Lower leg skin (tissue), 4 donors: ENCODE measurements at regions not wholly inside any gene's neighbourhood (a gene's known extent, or its start where the extent isn't known, plus 50 kb on each side); places are given as distances from the start of the nearest gene placed in this dataset.

Experiments
- DNase-seq, 2 donors: peaks; one replicate each; pipeline ENCODE4 v3.0.0-alpha.2; 2019; ENCODE audit warnings: low spot score in 2 of 2
- H3K4me3 ChIP-seq: fragments of 200-600 bp; sonication (generic); 2 replicates; pipeline ENCODE4 v1.5.1; 2017; ENCODE audit warnings: mild to moderate bottlenecking, low read depth; ENCODE audit not compliant: poor library complexity, severe bottlenecking
- POLR2A ChIP-seq, 2 donors: fragments of 450-650 bp; IDR thresholded peaks; one replicate each; pipeline ENCODE4 v1.6.1; 2016 to 2017; ENCODE audit warnings: antibody characterized with exemption in 2 of 2, mild to moderate bottlenecking in 1 of 2, moderate library complexity in 1 of 2
- WGBS, 2 donors: methylation state at CpG; one replicate each; pipeline ENCODE4 v1.1.5; 2018; 5-methylcytosine and 5-hydroxymethylcytosine counted together
- intact Hi-C: fragments of 100-400 bp; cut with DNase I; formaldehyde crosslinking; loops from one replicate; pipeline ENCODE4 v1.15.0; 2023; ENCODE audit warnings: low total_unique reads
- TF ChIP-seq, protein P1 (sequence below), 3 donors: fragments of 450-650 bp; IDR thresholded peaks; one replicate each; pipeline ENCODE4 v1.5.1; 2016; ENCODE audit warnings: antibody characterized with exemption in 3 of 3, mild to moderate bottlenecking in 3 of 3, moderate library complexity in 2 of 3

- intact Hi-C loops, result no loop called here
- H3K4me3 ChIP-seq, result no peak overlapping the region
- TF ChIP-seq, protein P1, sequence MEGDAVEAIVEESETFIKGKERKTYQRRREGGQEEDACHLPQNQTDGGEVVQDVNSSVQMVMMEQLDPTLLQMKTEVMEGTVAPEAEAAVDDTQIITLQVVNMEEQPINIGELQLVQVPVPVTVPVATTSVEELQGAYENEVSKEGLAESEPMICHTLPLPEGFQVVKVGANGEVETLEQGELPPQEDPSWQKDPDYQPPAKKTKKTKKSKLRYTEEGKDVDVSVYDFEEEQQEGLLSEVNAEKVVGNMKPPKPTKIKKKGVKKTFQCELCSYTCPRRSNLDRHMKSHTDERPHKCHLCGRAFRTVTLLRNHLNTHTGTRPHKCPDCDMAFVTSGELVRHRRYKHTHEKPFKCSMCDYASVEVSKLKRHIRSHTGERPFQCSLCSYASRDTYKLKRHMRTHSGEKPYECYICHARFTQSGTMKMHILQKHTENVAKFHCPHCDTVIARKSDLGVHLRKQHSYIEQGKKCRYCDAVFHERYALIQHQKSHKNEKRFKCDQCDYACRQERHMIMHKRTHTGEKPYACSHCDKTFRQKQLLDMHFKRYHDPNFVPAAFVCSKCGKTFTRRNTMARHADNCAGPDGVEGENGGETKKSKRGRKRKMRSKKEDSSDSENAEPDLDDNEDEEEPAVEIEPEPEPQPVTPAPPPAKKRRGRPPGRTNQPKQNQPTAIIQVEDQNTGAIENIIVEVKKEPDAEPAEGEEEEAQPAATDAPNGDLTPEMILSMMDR (IDR thresholded peaks at IDR 0.05), result no peak
- no peak for TF ChIP-seq POLR2A (IDR thresholded peaks at IDR 0.05)
- DNase-seq, result no peak
These were observed 311.0 kb downstream of the TMEM167A start for GRCh38 chr5:82766206-82766605.

DNA sequence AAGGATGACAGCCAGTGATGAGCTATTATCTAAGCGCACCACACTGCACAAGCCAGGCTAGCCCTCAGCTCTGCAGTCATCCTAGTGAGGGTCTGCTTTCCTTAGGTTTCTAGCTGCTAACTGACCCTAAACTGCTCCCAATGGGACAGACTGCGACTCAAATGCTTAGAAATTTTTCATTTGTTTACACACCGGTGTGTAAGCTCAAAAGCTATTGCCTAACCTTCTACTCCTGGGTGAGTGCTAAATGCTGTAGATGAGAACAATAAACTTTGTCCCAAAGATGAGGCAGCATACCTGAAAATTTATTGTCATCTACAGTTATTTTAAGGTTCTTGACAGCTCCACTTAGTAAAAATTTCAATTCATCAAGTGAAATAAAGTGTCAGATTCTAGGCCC lies 311.4 kb downstream of the TMEM167A start:
- intact Hi-C loops, result no loop called here
- WGBS, 2 donors, result 89 to 91% methylated on average over 3 of the region's 3 CpGs

GRCh38 chr5:82760856-82761255 lies 316.3 kb downstream of the TMEM167A start:
- WGBS, 2 donors, result 92% methylated on average over 9 to 10 of the region's 10 CpGs
- DNase-seq, result no peak
- intact Hi-C loops, result no loop called here
- TF ChIP-seq POLR2A (IDR thresholded peaks at IDR 0.05), result no peak
- TF ChIP-seq, protein P1 (IDR thresholded peaks at IDR 0.05), result no peak
- H3K4me3 ChIP-seq, result no peak overlapping the region

More for the DNA sequence above, 311.4 kb downstream of the TMEM167A start:
- no peak for DNase-seq
- no peak overlapping the region for H3K4me3 ChIP-seq
- TF ChIP-seq, protein P1 (IDR thresholded peaks at IDR 0.05), result no peak
- no peak for TF ChIP-seq POLR2A (IDR thresholded peaks at IDR 0.05)

- 75 to 87% methylated on average over 3 of the region's 3 CpGs for WGBS, 2 donors
- no peak overlapping the region for H3K4me3 ChIP-seq
- DNase-seq, result no peak
- intact Hi-C loops, result no loop called here
- TF ChIP-seq POLR2A (IDR thresholded peaks at IDR 0.05), result no peak
- TF ChIP-seq, protein P1 (IDR thresholded peaks at IDR 0.05), result no peak
These were observed 318.3 kb downstream of the TMEM167A start for GRCh38 chr5:82758881-82759280.

DNA sequence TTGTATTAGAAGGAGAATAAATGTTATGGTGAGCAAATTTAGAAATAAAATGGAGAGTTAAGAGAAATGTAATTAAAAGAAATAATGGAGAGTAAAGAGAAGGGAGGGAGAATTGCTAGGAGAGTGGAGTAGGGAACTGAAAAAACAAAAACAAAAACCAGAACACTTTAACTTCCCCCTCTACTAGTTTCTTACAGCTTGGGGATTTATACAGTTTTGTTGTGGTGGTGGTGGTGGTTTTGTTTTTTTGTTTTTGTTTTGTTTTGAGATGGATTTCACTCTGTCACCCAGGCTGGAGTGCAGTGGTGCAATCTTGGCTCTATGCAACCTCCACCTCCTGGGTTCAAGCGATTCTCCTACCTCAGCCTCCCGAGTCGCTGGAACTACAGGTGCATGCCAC lies 322.4 kb downstream of the TMEM167A start:
- WGBS, 2 donors, result 98 to 100% methylated on average over 3 of the region's 3 CpGs
- intact Hi-C loops, result no loop called here
- TF ChIP-seq, protein P1 (IDR thresholded peaks at IDR 0.05), result no peak
- no peak for TF ChIP-seq POLR2A (IDR thresholded peaks at IDR 0.05)
- DNase-seq, result no peak
- H3K4me3 ChIP-seq, result no peak overlapping the region

- H3K4me3 ChIP-seq, result no peak overlapping the region
- intact Hi-C loops, result no loop called here
- 59 to 61% methylated on average over 3 of the region's 3 CpGs for WGBS, 2 donors
- TF ChIP-seq, protein P1 (IDR thresholded peaks at IDR 0.05), result no peak
- no peak for TF ChIP-seq POLR2A (IDR thresholded peaks at IDR 0.05)
- DNase-seq, result no peak
These were observed 323.0 kb downstream of the TMEM167A start for GRCh38 chr5:82754036-82754746.
